ENCODE measurements at regions not wholly inside any gene's neighbourhood (a gene's known extent, or its start where the extent isn't known, plus 50 kb on each side); places are given as distances from the start of the nearest gene placed in this dataset.

GRCh38 chr2:104531122-104531521 lies 322.8 kb upstream of the POU3F3 start:
- no peak for TF ChIP-seq CTCF (CRISPR knock-in tag; IDR thresholded peaks at IDR 0.05)
- no peak for TF ChIP-seq ATF1 (CRISPR knock-in tag; IDR thresholded peaks at IDR 0.05)
- TF ChIP-seq NFATC3 (CRISPR knock-in tag; IDR thresholded peaks at IDR 0.05) = no peak
- TF ChIP-seq ZNF274 (CRISPR knock-in tag; IDR thresholded peaks at IDR 0.05) = no peak
- TF ChIP-seq, protein P1, sequence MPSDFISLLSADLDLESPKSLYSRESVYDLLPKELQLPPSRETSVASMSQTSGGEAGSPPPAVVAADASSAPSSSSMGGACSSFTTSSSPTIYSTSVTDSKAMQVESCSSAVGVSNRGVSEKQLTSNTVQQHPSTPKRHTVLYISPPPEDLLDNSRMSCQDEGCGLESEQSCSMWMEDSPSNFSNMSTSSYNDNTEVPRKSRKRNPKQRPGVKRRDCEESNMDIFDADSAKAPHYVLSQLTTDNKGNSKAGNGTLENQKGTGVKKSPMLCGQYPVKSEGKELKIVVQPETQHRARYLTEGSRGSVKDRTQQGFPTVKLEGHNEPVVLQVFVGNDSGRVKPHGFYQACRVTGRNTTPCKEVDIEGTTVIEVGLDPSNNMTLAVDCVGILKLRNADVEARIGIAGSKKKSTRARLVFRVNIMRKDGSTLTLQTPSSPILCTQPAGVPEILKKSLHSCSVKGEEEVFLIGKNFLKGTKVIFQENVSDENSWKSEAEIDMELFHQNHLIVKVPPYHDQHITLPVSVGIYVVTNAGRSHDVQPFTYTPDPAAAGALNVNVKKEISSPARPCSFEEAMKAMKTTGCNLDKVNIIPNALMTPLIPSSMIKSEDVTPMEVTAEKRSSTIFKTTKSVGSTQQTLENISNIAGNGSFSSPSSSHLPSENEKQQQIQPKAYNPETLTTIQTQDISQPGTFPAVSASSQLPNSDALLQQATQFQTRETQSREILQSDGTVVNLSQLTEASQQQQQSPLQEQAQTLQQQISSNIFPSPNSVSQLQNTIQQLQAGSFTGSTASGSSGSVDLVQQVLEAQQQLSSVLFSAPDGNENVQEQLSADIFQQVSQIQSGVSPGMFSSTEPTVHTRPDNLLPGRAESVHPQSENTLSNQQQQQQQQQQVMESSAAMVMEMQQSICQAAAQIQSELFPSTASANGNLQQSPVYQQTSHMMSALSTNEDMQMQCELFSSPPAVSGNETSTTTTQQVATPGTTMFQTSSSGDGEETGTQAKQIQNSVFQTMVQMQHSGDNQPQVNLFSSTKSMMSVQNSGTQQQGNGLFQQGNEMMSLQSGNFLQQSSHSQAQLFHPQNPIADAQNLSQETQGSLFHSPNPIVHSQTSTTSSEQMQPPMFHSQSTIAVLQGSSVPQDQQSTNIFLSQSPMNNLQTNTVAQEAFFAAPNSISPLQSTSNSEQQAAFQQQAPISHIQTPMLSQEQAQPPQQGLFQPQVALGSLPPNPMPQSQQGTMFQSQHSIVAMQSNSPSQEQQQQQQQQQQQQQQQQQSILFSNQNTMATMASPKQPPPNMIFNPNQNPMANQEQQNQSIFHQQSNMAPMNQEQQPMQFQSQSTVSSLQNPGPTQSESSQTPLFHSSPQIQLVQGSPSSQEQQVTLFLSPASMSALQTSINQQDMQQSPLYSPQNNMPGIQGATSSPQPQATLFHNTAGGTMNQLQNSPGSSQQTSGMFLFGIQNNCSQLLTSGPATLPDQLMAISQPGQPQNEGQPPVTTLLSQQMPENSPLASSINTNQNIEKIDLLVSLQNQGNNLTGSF (CRISPR knock-in tag; IDR thresholded peaks at IDR 0.05) = no peak

All from HepG2 (cell line).